MCF 10A (cell line): ENCODE measurements at regions not wholly inside any gene's neighbourhood (a gene's known extent, or its start where the extent isn't known, plus 50 kb on each side); places are given as distances from the start of the nearest gene placed in this dataset.
"Not testable (repeated sequence)": the region's sequence is repeated elsewhere in the genome, so short reads cannot be mapped to it uniquely, and the experiment has no call there.

ENCODE experiments used
- BruUV-seq: library from RNA; stranded (reverse); fragments of 400-500 nt; replicated peaks from 2 replicates; lab custom pipeline; 2021; lab: Mats Ljungman, UMichigan
- CTCF ChIA-PET: fragments of 300-600 bp; sonication (Branson Sonifier 250); formaldehyde crosslinking; extraction: SDS; loops from one replicate; lab custom pipeline; 2021; ENCODE audit warnings: antibody characterized with exemption, inconsistent platforms; lab: Yijun Ruan, JAX
- POLR2A ChIA-PET: fragments of 300-600, 350-650 bp; sonication (Branson Sonifier 250); formaldehyde crosslinking; extraction: SDS; loops from one replicate; lab custom pipeline; 2020; ENCODE audit warnings: antibody characterized with exemption, inconsistent platforms; lab: Yijun Ruan, JAX
- DNase-seq: peaks from one replicate; pipeline ENCODE4 v3.0.0-alpha.2; 2018; ENCODE audit not compliant: unreplicated experiment
- H3K27ac Mint-ChIP-seq: one replicate; pipeline ENCODE4 v1.8.0; 2022; ENCODE audit warnings: mild to moderate bottlenecking, low read depth, mixed read lengths; ENCODE audit not compliant: unreplicated experiment
- H3K27me3 Mint-ChIP-seq: one replicate; pipeline ENCODE4 v1.8.0; 2022; ENCODE audit warnings: mixed read lengths; ENCODE audit not compliant: insufficient read depth, unreplicated experiment
- H3K36me3 Mint-ChIP-seq: one replicate; pipeline ENCODE4 v1.8.0; 2022; ENCODE audit warnings: mild to moderate bottlenecking, moderate library complexity, mixed read lengths; ENCODE audit not compliant: insufficient read depth, unreplicated experiment
- H3K4me1 Mint-ChIP-seq: one replicate; pipeline ENCODE4 v1.8.0; 2022; ENCODE audit warnings: mixed read lengths; ENCODE audit not compliant: insufficient read depth, unreplicated experiment
- H3K4me3 Mint-ChIP-seq: one replicate; pipeline ENCODE4 v1.8.0; 2022; ENCODE audit warnings: mild to moderate bottlenecking, moderate library complexity, mixed read lengths; ENCODE audit not compliant: unreplicated experiment
- H3K9me3 Mint-ChIP-seq: one replicate; pipeline ENCODE4 v1.8.0; 2022; ENCODE audit warnings: mixed read lengths; ENCODE audit not compliant: unreplicated experiment
- intact Hi-C: fragments of 100-400 bp; cut with micrococcal nuclease; formaldehyde crosslinking; loops from 2 replicates; pipeline ENCODE4 v1.14.1; 2022

DNA sequence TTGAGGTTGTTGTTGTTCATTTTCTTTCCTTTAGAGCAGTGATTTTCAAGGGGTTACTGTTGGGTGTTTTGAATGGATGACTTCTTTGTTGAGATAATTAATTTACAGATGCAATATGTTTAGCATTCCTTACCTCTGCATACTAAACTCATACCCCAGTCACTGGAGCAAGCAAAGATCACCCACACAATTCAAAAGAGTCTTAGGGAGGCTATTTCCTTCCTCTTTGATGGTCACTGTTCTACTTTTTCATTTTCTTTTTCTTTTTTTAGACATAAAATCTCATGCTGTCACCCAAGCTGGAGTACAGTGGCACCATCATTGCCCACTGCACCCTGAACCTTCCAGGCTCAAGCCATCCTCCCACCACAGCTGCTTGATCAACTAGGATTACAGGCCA lies 723.8 kb upstream of the DEFB115 start:
- H3K4me1 Mint-ChIP-seq, intact Hi-C loops, H3K36me3 Mint-ChIP-seq, CTCF ChIA-PET, H3K9me3 Mint-ChIP-seq, DNase-seq, BruUV-seq, H3K27me3 Mint-ChIP-seq: not testable (repeated sequence)
- peak overlapping the region; percentile 25 for H3K4me3 Mint-ChIP-seq
- POLR2A ChIA-PET = interaction anchor here (0.9 kb wide), 1 partner anchor 13 kb away, joined by 3 read pairs; no protein-coding TSS in a partner anchor
- H3K27ac Mint-ChIP-seq = peak overlapping the region; percentile 27

DNA sequence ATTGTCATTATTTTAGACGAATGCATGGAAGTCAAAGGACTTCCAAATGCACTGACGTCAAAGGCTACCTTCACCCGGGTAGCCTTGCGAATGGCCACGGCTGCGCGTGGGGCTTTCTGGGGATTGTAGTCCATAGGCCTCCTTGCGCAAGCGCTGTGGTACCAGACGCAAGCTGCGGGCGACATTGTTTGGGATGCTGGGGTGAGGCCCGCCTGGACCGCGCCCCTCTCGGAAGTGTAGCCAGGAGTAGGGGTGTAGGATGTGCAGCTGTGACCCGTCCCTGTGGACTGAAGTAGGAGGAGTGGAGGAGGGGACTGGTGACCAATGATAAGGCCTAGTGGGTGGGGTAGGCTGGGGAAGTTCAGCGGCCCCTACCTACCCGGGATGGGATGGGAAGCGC lies 720.0 kb upstream of the DEFB115 start:
- intact Hi-C loops, H3K27me3 Mint-ChIP-seq, H3K4me1 Mint-ChIP-seq, CTCF ChIA-PET, POLR2A ChIA-PET, H3K4me3 Mint-ChIP-seq, H3K36me3 Mint-ChIP-seq, BruUV-seq, DNase-seq, H3K27ac Mint-ChIP-seq: not testable (repeated sequence)
- H3K9me3 Mint-ChIP-seq = peaks cover 14% of the 10 kb centered on the region

DNA sequence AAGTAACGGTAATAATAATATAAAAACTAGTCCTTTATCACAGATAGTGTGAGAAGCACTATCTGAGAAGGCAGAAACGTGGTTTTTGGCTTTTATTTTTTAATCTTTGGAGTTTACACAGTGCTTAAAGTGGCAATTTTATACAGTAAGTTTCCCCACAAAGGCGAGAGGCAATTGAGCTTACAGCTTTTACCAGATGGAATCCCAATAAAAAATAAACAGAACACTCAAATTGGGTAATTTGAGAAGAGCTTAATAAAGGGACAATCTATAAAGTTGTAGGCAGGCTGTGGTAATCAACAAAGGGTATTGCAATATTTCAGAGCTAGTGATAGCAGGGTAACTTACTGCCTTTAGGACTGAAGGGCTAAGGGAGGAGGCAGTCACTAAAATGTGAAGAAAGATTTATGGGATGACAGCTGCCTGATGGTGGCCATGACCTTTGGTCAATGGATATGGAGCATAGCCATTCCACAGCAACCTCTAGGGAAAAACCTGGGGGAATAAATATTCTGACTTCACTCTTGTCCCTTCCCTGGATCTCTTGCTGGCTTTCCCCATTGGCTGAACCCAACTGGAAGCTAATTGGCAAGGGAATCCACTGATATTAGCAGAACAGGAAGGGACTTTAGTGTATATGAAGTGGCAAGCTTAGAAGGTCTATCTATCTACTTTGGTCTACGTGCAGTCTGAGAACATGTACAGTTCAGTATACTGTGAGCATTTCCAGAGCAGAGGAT lies 717.0 kb upstream of the DEFB115 start:
- BruUV-seq, CTCF ChIA-PET, H3K27me3 Mint-ChIP-seq, H3K4me1 Mint-ChIP-seq, H3K36me3 Mint-ChIP-seq, H3K27ac Mint-ChIP-seq, POLR2A ChIA-PET, intact Hi-C loops, H3K4me3 Mint-ChIP-seq, DNase-seq: not testable (repeated sequence)
- peaks cover 21% of the 10 kb centered on the region for H3K9me3 Mint-ChIP-seq

DNA sequence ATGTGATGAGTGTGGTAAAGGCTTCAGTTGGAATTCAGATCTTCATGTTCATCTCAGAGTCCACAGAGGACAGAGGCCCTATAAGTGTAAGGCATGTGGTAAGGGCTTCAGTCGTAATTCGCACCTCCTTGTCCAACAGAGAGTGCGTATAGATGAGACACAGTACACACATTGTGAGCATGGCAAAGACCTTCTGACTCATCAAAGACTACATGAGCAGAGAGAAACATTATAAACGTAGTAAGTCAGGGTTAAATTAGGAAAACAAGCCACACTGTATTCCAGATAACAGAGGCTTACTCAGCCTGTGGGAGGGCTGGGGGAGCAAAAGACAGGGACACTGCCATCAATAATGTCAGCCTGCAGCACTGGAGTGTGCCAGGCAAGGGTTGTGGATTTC lies 706.2 kb upstream of the DEFB115 start:
- CTCF ChIA-PET, POLR2A ChIA-PET, H3K36me3 Mint-ChIP-seq, intact Hi-C loops, H3K27me3 Mint-ChIP-seq, DNase-seq, H3K4me3 Mint-ChIP-seq, H3K27ac Mint-ChIP-seq, H3K4me1 Mint-ChIP-seq, H3K9me3 Mint-ChIP-seq, BruUV-seq: not testable (repeated sequence)

DNA sequence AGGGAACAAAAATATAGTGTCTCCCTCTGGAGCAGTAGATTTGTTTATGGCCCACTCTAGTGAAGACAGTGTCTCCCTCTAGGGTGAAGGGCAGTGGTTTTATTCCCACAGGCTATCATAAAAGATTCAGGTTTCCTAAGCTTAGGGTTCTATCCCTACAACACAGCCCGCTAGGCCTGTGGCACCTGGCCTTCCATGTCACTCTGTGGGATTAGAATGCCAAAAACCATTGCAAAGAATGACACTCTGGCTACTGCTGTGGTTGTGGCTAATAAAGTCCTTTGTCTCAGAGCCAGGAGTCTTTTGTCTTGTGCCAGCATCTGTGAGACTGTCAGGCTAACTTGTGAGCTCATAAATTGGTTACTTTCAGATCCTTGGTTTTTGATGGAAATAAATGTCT lies 700.7 kb upstream of the DEFB115 start:
- POLR2A ChIA-PET, H3K4me3 Mint-ChIP-seq, H3K27ac Mint-ChIP-seq, CTCF ChIA-PET, H3K27me3 Mint-ChIP-seq, intact Hi-C loops, H3K9me3 Mint-ChIP-seq, DNase-seq, H3K4me1 Mint-ChIP-seq, H3K36me3 Mint-ChIP-seq, BruUV-seq: not testable (repeated sequence)

DNA sequence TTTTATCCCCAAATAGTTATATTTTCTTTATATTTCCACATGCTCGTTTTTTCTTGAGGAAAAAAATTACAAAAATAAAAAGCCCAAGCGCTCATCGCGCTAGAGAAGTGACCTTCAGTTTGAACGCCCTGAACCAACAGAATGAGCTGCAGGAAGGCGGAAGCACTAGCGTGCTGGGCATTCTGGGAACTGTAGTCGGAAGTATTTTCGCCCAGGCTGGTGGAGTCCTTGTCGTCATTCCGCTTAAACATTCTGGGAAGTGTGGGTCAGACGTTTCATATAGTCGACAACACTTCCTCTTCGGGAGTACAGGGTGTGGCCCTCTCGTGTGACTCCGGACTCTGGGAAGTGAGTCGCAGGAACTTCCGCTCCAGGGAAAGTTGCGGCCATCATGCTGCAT lies 692.4 kb upstream of the DEFB115 start:
- CTCF ChIA-PET, BruUV-seq, H3K4me1 Mint-ChIP-seq, DNase-seq, H3K9me3 Mint-ChIP-seq, POLR2A ChIA-PET, intact Hi-C loops, H3K27ac Mint-ChIP-seq, H3K4me3 Mint-ChIP-seq, H3K36me3 Mint-ChIP-seq, H3K27me3 Mint-ChIP-seq: not testable (repeated sequence)

DNA sequence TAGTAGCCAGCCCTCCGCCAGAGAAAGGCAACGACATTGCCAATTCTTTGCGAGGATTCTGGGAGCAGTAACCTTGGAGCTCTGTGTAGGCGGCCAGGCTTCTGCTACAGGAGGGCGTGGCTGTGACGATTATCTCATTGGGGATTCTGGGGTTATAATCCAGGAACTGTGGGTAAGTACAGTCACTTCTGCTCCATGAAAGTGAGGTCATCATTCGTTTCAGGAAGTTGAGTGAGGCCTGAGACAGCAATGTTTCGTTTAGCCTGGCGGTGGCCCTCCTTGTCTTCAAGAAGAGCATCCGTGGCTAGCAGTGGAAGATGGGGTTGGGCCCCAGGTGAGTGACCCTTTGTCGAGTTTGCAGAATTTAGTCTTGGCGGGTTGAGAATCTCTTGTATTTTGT lies 687.6 kb upstream of the DEFB115 start:
- DNase-seq, H3K36me3 Mint-ChIP-seq, BruUV-seq, H3K9me3 Mint-ChIP-seq, H3K27me3 Mint-ChIP-seq, CTCF ChIA-PET, intact Hi-C loops, POLR2A ChIA-PET, H3K4me3 Mint-ChIP-seq, H3K4me1 Mint-ChIP-seq, H3K27ac Mint-ChIP-seq: not testable (repeated sequence)

DNA sequence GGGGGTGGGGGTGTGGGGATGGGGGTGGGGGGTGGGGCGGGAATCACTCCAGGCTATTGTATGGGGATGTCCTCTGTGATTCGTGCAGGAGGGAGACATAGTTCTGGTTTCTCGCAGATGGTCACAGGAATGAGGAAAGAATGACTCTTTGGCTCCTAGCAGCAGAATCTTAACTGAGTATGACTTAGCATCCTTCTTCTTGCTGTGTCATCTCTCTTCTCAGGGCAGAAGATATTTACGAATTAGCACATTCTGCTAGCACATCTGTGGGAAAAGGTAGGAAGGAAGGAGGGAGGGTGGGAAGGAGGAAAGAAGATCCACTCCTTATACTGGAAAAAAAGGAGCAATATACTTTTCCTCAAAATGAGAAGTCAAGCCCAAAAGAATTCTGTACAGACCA lies 686.8 kb upstream of the DEFB115 start:
- H3K9me3 Mint-ChIP-seq, DNase-seq, H3K27me3 Mint-ChIP-seq, H3K27ac Mint-ChIP-seq, H3K36me3 Mint-ChIP-seq, H3K4me1 Mint-ChIP-seq, H3K4me3 Mint-ChIP-seq, BruUV-seq, POLR2A ChIA-PET, CTCF ChIA-PET, intact Hi-C loops: not testable (repeated sequence)

DNA sequence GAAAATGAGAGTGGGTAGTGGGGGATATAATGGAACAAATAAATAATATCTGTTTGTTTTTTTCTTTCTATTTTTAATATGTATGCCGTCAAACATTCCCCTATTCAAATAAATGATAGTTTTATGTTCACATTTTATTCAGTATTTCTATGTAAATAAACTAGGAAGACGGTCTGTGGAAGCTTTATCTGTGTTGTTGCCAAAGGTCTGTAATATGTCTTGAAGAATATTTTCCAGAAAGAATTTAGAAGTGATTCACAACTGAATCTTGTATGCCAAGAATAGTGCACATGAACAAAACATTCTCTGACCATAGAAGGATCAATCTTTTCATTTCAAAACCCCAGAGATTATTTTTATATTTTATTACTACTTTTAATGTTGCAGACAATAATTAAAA lies 683.1 kb upstream of the DEFB115 start:
- H3K9me3 Mint-ChIP-seq, DNase-seq, BruUV-seq, CTCF ChIA-PET, H3K4me1 Mint-ChIP-seq, H3K36me3 Mint-ChIP-seq, H3K27me3 Mint-ChIP-seq, H3K27ac Mint-ChIP-seq, H3K4me3 Mint-ChIP-seq, intact Hi-C loops, POLR2A ChIA-PET: not testable (repeated sequence)
